ENCODE measurements at regions not wholly inside any gene's neighbourhood (a gene's known extent, or its start where the extent isn't known, plus 50 kb on each side); places are given as distances from the start of the nearest gene placed in this dataset.

DNA sequence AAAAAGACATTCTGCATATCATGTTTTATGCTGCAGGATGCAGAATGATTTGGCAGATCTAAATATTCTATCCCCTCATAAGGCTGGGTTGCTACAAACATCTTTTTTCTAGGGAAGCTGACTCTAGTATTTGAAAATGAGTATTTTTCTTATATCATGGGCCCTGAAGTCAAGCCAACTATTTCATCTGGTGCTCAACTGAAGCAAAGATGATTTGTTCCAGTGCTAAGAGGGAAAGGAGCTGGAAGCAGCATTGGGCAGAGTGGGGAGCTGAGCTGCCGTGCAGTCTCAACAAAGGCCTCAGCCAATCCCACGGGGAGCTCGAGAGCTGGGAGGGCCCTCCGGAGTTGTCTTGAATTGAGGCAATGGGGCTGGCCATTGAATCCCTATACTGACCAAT is 155.3 kb upstream of the SLCO3A1 start:
- Histone ChIP-seq H3K36me3 (no peaks in the 10 kb centered on the region), H3K9me3 (replicated peaks) (no peaks in the 10 kb centered on the region), H3K4me3 (no peak overlapping the region), H3K27me3 (ENCODE audit: low read depth) (no peaks in the 10 kb centered on the region), H3K4me1 (no peaks in the 10 kb centered on the region), H3K27ac (replicated peaks) (no peak overlapping the region)
- intact Hi-C loops (cut with micrococcal nuclease), result no loop called here
- DNase-seq, result no peak
- TF ChIP-seq, protein P1, sequence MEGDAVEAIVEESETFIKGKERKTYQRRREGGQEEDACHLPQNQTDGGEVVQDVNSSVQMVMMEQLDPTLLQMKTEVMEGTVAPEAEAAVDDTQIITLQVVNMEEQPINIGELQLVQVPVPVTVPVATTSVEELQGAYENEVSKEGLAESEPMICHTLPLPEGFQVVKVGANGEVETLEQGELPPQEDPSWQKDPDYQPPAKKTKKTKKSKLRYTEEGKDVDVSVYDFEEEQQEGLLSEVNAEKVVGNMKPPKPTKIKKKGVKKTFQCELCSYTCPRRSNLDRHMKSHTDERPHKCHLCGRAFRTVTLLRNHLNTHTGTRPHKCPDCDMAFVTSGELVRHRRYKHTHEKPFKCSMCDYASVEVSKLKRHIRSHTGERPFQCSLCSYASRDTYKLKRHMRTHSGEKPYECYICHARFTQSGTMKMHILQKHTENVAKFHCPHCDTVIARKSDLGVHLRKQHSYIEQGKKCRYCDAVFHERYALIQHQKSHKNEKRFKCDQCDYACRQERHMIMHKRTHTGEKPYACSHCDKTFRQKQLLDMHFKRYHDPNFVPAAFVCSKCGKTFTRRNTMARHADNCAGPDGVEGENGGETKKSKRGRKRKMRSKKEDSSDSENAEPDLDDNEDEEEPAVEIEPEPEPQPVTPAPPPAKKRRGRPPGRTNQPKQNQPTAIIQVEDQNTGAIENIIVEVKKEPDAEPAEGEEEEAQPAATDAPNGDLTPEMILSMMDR (IDR thresholded peaks at IDR 0.05; ENCODE audit: borderline replicate concordance), result no peak

DNA sequence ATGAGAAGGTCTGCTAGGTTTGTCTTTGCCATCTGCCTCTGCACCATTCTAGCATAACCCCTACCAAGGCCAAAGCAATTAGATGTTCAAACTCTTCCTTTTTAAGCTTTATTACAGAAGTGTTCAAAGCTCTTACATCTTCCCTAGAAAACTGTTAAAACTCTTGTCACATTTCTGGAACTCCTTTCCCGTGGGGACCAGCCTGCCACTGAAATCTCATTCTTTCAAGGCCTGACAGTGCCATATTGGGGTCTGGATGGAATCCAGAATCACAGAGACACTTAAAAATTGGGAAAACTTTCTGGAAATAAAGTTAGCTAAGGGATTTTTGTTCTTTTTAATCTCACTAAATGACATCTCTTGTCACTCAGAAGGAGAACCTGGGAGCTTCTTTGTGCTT is 153.8 kb upstream of the SLCO3A1 start:
- intact Hi-C loops (cut with micrococcal nuclease), result loop anchor here (10.0 kb wide), 2 partner anchors 145 to 245 kb away; no protein-coding TSS in a partner anchor
- H3K4me3 ChIP-seq, result no peak overlapping the region
- H3K27me3 ChIP-seq (ENCODE audit: low read depth), result no peaks in the 10 kb centered on the region
- no peaks in the 10 kb centered on the region for H3K4me1 ChIP-seq
- DNase-seq, result no peak
- no peaks in the 10 kb centered on the region for H3K9me3 ChIP-seq (replicated peaks)
- TF ChIP-seq, protein P1 (IDR thresholded peaks at IDR 0.05; ENCODE audit: borderline replicate concordance), result no peak
- no peak overlapping the region for H3K27ac ChIP-seq (replicated peaks)
- H3K36me3 ChIP-seq, result no peaks in the 10 kb centered on the region

DNA sequence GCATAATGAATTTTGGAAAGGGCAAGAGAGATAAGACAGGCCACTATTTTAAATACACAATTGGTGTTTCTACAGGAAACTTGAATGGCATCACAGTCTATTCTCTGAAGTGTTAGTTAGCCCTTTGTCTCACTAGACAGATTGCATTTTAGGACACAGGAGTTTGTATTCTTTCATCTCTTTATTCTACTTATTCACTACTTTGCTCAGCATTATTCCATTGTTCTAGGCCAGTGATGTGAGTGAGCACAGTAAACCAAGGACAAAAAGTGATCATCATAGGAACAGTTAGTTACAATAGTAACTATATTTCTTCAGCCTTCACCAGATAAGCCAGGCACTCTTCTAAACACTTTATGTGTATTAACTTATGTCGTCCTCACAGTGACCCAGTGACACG is 150.2 kb upstream of the SLCO3A1 start:
- H3K9me3 ChIP-seq (replicated peaks), result no peaks in the 10 kb centered on the region
- DNase-seq, result no peak
- H3K27me3 ChIP-seq (ENCODE audit: low read depth), result no peaks in the 10 kb centered on the region
- intact Hi-C loops (cut with micrococcal nuclease), result loop anchor here (10.0 kb wide), 2 partner anchors 142 to 242 kb away; no protein-coding TSS in a partner anchor
- H3K4me1 ChIP-seq, result peaks cover 12% of the 10 kb centered on the region
- H3K27ac ChIP-seq (replicated peaks), result no peak overlapping the region
- no peak overlapping the region for H3K4me3 ChIP-seq
- TF ChIP-seq, protein P1 (IDR thresholded peaks at IDR 0.05; ENCODE audit: borderline replicate concordance), result no peak
- H3K36me3 ChIP-seq, result no peaks in the 10 kb centered on the region

DNA sequence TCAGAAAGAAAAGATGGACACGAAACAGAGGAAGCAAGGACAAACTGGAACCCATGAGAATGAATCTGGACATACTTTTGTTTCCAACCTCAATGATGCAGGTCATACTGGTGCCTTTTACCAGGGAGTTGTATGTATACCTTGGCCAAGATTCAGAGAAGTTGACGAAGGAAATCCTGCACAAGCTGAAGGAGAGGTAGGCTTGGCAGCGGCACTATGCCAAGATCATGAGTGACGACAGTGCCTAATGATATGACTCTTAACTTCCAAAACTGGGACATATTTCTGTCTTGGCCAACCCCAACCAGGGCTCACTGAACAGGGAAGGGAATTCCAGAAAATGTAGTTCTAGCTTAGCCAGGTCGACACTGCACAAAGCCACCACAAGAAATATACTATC is 149.2 kb upstream of the SLCO3A1 start:
- no peak overlapping the region for H3K4me3 ChIP-seq
- no peak for DNase-seq
- intact Hi-C loops (cut with micrococcal nuclease), result loop anchor here (10.0 kb wide), 2 partner anchors 140 to 240 kb away; no protein-coding TSS in a partner anchor

DNA sequence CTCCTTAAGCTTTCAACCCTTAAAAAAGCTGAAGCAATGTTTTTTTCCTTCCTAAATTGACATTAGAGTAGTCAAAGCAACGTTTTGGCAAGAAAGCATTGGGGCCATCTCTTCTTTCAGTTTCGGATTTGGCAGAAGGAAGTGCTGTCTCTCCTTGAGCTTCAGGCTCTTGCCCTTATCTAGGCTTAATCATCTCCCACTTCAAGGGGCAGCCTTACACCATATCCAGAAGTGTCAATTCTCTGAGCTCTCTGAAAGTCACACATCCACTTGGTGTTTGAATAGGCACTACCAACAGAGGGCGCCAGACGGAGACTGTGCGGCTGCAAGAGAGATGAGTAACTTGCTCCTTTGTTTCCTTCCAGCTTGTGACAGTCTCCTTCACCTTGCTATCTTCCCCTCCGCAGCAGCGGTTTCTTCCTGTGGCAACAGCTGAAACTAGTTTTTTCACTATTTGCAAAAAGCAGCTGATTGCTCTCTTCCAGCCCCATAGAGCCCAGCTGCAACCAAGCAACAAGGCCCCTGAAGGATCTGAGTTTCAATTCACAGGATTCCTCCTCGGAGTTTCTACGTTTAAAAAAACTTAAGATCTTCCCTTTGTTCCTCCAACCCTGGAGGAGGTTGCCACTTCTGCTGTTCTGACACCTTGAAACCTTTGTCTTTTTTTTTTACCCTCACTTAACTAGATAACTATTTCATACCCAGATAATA is 147.0 kb upstream of the SLCO3A1 start:
- H3K27me3 ChIP-seq (ENCODE audit: low read depth), result no peaks in the 10 kb centered on the region
- no peaks in the 10 kb centered on the region for H3K9me3 ChIP-seq (replicated peaks)
- TF ChIP-seq, protein P1 (IDR thresholded peaks at IDR 0.05; ENCODE audit: borderline replicate concordance), result peak; percentile 94
- H3K4me1 ChIP-seq, result peaks cover 12% of the 10 kb centered on the region
- no peak overlapping the region for H3K4me3 ChIP-seq
- H3K27ac ChIP-seq (replicated peaks), result peak overlapping the region; percentile 40
- peak; percentile 63 for DNase-seq
- intact Hi-C loops (cut with micrococcal nuclease), result loop anchor here (10.0 kb wide), 2 partner anchors 138 to 238 kb away; no protein-coding TSS in a partner anchor
- H3K36me3 ChIP-seq, result no peaks in the 10 kb centered on the region

More for the DNA sequence above, 149.2 kb upstream of the SLCO3A1 start:
- H3K36me3 ChIP-seq, result no peaks in the 10 kb centered on the region
- H3K4me1 ChIP-seq, result peaks cover 12% of the 10 kb centered on the region
- TF ChIP-seq, protein P1 (IDR thresholded peaks at IDR 0.05; ENCODE audit: borderline replicate concordance), result no peak
- no peak overlapping the region for H3K27ac ChIP-seq (replicated peaks)
- no peaks in the 10 kb centered on the region for H3K27me3 ChIP-seq (ENCODE audit: low read depth)
- no peaks in the 10 kb centered on the region for H3K9me3 ChIP-seq (replicated peaks)

Measured in left ventricle myocardium inferior (tissue), 1 donor.